HEK293 (cell line): ENCODE measurements at regions not wholly inside any gene's neighbourhood (a gene's known extent, or its start where the extent isn't known, plus 50 kb on each side); places are given as distances from the start of the nearest gene placed in this dataset.
"Not testable (repeated sequence)": the region's sequence is repeated elsewhere in the genome, so short reads cannot be mapped to it uniquely, and the experiment has no call there.

ENCODE experiments used
- CTCF ChIA-PET: fragments of 350-600 bp; formaldehyde crosslinking; extraction: SDS; loops from one replicate; lab custom pipeline; 2021; ENCODE audit warnings: antibody characterized with exemption; lab: Yijun Ruan, JAX
- POLR2A ChIA-PET: fragments of 300-600 bp; formaldehyde crosslinking; extraction: SDS; loops from one replicate; lab custom pipeline; 2020; ENCODE audit warnings: antibody characterized with exemption, inconsistent platforms; lab: Yijun Ruan, JAX
- H3K27ac ChIP-seq: fragments of 200-500 bp; sonication (Bioruptor generic); 2 replicates; pipeline ENCODE4 v1.5.1; 2014; ENCODE audit warnings: low read depth, low read length, control low read depth, inconsistent platforms; ENCODE audit errors: extremely low read depth
- H3K36me3 ChIP-seq, 2 experiments: fragments of 200-500 bp in 1 of 2; sonication (Bioruptor generic) in 1 of 2; 1 replicate in 1 of 2; 2 replicates in 1 of 2; pipeline ENCODE4 v1.5.1; 2014 to 2017; ENCODE audit warnings: inconsistent platforms in 2 of 2, low read length in 2 of 2; ENCODE audit not compliant: control insufficient read depth in 2 of 2, insufficient read depth in 1 of 2
- H3K4me1 ChIP-seq: fragments of 200-500 bp; sonication (Bioruptor generic); 2 replicates; pipeline ENCODE4 v1.5.1; 2014; ENCODE audit warnings: mild to moderate bottlenecking, low read length, inconsistent platforms; ENCODE audit not compliant: control insufficient read depth, insufficient read depth
- H3K4me3 ChIP-seq: 2 replicates; pipeline ENCODE4 v1.5.1; 2011; ENCODE audit warnings: low read depth, mild to moderate bottlenecking, control low read depth, low read length, moderate library complexity
- H3K9me3 ChIP-seq: fragments of 200-500 bp; sonication (Bioruptor generic); 2 replicates; pipeline ENCODE4 v1.5.1; 2014; ENCODE audit warnings: low read depth, low read length, inconsistent platforms; ENCODE audit not compliant: control insufficient read depth, insufficient read depth
- CTCF ChIP-seq: fragments of 450-650 bp; formaldehyde crosslinking; IDR thresholded peaks from 2 replicates; pipeline ENCODE4 v1.5.1; 2016; ENCODE audit warnings: missing biosample characterization, missing genetic modification characterization
- HOXD13 ChIP-seq: sonication (generic); formaldehyde crosslinking; IDR thresholded peaks from 2 replicates; pipeline ENCODE4 v1.8.0; 2022; ENCODE audit warnings: missing genetic modification reagents, borderline replicate concordance
- KLF9 ChIP-seq: fragments of 450-650 bp; formaldehyde crosslinking; IDR thresholded peaks from 2 replicates; pipeline ENCODE4 v1.5.1; 2016; ENCODE audit warnings: missing biosample characterization, missing genetic modification characterization, low read depth
- REPIN1 ChIP-seq: fragments of 450-650 bp; formaldehyde crosslinking; IDR thresholded peaks from 2 replicates; pipeline ENCODE4 v1.5.1; 2017; ENCODE audit warnings: missing biosample characterization, missing genetic modification characterization, low read depth
- SETDB1 ChIP-seq: IDR thresholded peaks from one replicate; pipeline ENCODE4 v1.6.1; 2017; ENCODE audit warnings: mild to moderate bottlenecking, low read length, moderate library complexity, mixed read lengths; ENCODE audit not compliant: insufficient read length
- ZBTB44 ChIP-seq: fragments of 450-650 bp; IDR thresholded peaks from 2 replicates; pipeline ENCODE4 v1.5.1; 2018; ENCODE audit warnings: missing biosample characterization, mild to moderate bottlenecking, missing genetic modification characterization
- ZNF175 ChIP-seq: fragments of 450-650 bp; formaldehyde crosslinking; IDR thresholded peaks from 2 replicates; pipeline ENCODE4 v1.5.1; 2016; ENCODE audit warnings: missing biosample characterization, missing genetic modification characterization
- ZNF24 ChIP-seq: fragments of 450-650 bp; formaldehyde crosslinking; IDR thresholded peaks from 2 replicates; pipeline ENCODE4 v1.5.1; 2016; ENCODE audit warnings: missing biosample characterization, missing genetic modification characterization
- ZNF274 ChIP-seq, 2 experiments: fragments of 200-500 bp in 1 of 2; fragments of 450-650 bp in 1 of 2; sonication (Bioruptor generic) in 1 of 2; formaldehyde crosslinking in 1 of 2; IDR thresholded peaks; 2 replicates each; pipeline versions ENCODE4 v1.5.1 to v1.6.1; 2014 to 2016; ENCODE audit warnings: borderline replicate concordance in 1 of 2, inconsistent platforms in 1 of 2, low read length in 1 of 2, missing biosample characterization in 1 of 2, missing genetic modification characterization in 1 of 2
- ZNF529 ChIP-seq: fragments of 450-650 bp; formaldehyde crosslinking; IDR thresholded peaks from 2 replicates; pipeline ENCODE4 v1.5.1; 2017; ENCODE audit warnings: missing genetic modification characterization, missing biosample characterization; ENCODE audit not compliant: insufficient replicate concordance
- ZNF530 ChIP-seq: fragments of 450-650 bp; formaldehyde crosslinking; IDR thresholded peaks from 2 replicates; pipeline ENCODE4 v1.5.1; 2016; ENCODE audit warnings: low read depth, missing biosample characterization, missing genetic modification characterization
- ZNF658 ChIP-seq: fragments of 450-650 bp; formaldehyde crosslinking; IDR thresholded peaks from 2 replicates; pipeline ENCODE4; 2016; ENCODE audit warnings: missing biosample characterization, missing genetic modification characterization
- TF ChIP-seq, protein P1 (sequence below): fragments of 450-650 bp; formaldehyde crosslinking; IDR thresholded peaks from 2 replicates; pipeline ENCODE4 v1.5.1; 2016; ENCODE audit warnings: missing biosample characterization, missing genetic modification characterization
- TF ChIP-seq, protein P2 (sequence below): fragments of 450-650 bp; formaldehyde crosslinking; IDR thresholded peaks from 2 replicates; pipeline ENCODE4 v1.5.1; 2017; ENCODE audit warnings: missing biosample characterization, missing genetic modification characterization

DNA sequence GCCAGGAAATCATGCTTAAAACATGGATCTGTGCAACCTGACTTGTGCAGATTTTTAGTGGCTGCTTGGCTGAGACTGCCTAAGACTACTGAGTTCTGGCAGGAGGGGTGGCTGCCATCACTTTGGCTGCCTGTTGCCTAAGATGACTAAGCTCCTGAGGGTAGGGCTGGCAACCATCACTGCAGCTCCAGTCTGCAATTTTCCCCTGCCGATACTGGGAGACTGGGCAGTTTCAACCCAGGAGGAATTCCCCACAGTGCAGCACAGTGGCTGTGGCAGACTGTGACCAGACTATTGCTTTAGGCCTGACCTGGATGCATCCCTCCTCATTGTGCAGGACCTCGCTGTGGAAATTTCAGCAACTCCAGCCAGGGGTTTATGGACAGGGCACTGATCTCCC is 544.9 kb downstream of the ANKRD50 start:
- CTCF ChIA-PET, result no interaction called here
- no peak overlapping the region for H3K4me3 ChIP-seq
- TF ChIP-seq REPIN1 (no peak), ZNF175 (no peak), ZNF24 (tag by site-specific recombination) (no peak), ZNF274 (IDR thresholded peaks at IDR 0.05; ENCODE audit: low read length) (no peak), ZNF274 (tag by site-specific recombination; IDR thresholded peaks at IDR 0.05; ENCODE audit: borderline replicate concordance) (no peak), KLF9 (no peak), ZNF658 (tag by site-specific recombination) (no peak), HOXD13 (CRISPR knock-in tag) (no peak), ZNF530 (tag by site-specific recombination) (no peak), CTCF (no peak)
- H3K4me1 ChIP-seq, result no peaks in the 10 kb centered on the region
- no peak overlapping the region for H3K27ac ChIP-seq
- POLR2A ChIA-PET, result no interaction called here
- no peaks in the 10 kb centered on the region for H3K9me3 ChIP-seq
- H3K36me3 ChIP-seq, result no peaks in the 10 kb centered on the region

- TF ChIP-seq ZNF529 (tag by site-specific recombination), result peak; percentile 67
- TF ChIP-seq SETDB1, result peak; percentile 73
- H3K4me3 ChIP-seq, H3K27ac ChIP-seq, H3K4me1 ChIP-seq, H3K36me3 ChIP-seq, H3K9me3 ChIP-seq, CTCF ChIA-PET, POLR2A ChIA-PET: not testable (repeated sequence)
Measured at GRCh38 chr4:124169524-124169923, 543.0 kb downstream of the ANKRD50 start.

DNA sequence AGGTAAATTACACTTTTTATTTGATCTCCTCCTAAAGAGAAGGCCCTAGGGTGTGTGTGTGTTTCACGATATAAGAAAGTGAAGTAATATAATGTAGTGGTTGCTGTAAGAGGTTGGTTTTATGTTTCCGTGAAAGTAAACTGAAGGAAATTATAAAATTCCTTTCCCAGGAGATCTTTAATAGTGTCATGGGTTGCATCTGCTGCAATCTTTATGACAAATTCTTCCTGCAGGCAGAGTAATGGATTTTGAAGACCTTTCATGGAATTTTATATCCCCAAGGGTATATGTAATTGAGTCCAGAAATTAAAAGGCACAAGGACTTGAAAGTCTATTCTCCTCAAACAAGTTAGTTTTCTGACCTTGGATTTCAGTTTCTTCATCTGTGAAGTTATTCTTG is 538.6 kb downstream of the ANKRD50 start:
- Histone ChIP-seq H3K9me3 (no peaks in the 10 kb centered on the region), H3K27ac (no peak overlapping the region), H3K36me3 (no peaks in the 10 kb centered on the region), H3K4me3 (no peak overlapping the region), H3K4me1 (no peaks in the 10 kb centered on the region)
- CTCF ChIA-PET, result no interaction called here
- POLR2A ChIA-PET, result no interaction called here
- TF ChIP-seq, protein P1, sequence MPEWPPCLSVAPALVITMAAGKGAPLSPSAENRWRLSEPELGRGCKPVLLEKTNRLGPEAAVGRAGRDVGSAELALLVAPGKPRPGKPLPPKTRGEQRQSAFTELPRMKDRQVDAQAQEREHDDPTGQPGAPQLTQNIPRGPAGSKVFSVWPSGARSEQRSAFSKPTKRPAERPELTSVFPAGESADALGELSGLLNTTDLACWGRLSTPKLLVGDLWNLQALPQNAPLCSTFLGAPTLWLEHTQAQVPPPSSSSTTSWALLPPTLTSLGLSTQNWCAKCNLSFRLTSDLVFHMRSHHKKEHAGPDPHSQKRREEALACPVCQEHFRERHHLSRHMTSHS (tag by site-specific recombination), result no peak
- peak; percentile 69; the same call in 1 of the 2 replicates for TF ChIP-seq ZBTB44
- TF ChIP-seq, protein P2, sequence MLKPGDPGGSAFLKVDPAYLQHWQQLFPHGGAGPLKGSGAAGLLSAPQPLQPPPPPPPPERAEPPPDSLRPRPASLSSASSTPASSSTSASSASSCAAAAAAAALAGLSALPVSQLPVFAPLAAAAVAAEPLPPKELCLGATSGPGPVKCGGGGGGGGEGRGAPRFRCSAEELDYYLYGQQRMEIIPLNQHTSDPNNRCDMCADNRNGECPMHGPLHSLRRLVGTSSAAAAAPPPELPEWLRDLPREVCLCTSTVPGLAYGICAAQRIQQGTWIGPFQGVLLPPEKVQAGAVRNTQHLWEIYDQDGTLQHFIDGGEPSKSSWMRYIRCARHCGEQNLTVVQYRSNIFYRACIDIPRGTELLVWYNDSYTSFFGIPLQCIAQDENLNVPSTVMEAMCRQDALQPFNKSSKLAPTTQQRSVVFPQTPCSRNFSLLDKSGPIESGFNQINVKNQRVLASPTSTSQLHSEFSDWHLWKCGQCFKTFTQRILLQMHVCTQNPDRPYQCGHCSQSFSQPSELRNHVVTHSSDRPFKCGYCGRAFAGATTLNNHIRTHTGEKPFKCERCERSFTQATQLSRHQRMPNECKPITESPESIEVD (tag by site-specific recombination), result peak; percentile 16; the same call in 1 of the 2 replicates
